ENCODE measurements at regions not wholly inside any gene's neighbourhood (a gene's known extent, or its start where the extent isn't known, plus 50 kb on each side); places are given as distances from the start of the nearest gene placed in this dataset.

DNA sequence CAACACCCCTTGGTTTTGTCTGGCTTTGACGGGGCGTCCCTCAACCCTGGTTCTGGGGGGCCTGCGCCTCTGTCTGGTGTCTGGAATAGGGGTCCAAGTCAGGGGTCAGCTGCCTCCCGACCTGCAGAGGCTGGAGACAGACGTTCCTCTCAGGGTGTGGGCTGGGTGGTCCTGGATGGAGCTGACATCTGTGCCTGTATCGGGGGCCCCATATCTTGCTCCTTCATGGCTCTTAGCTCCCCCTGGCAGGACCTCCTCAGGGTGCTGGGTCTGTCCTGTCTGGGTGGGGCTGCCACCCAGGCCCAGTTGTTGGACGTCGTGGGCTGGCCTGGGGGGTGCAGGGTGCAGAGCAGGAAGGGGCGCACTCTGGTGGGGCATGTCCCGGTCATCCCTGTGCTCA is 374.8 kb downstream of the TMEM121 start:
- TF ChIP-seq ZNF274 (IDR thresholded peaks at IDR 0.05; ENCODE audit: low read depth, low read length) (no peak), SUZ12 (IDR thresholded peaks at IDR 0.05; ENCODE audit: extremely low read depth, insufficient read depth, insufficient read length) (no peak)

All from NT2/D1 (cell line).